Lung (tissue), 11 donors: ENCODE measurements at regions not wholly inside any gene's neighbourhood (a gene's known extent, or its start where the extent isn't known, plus 50 kb on each side); places are given as distances from the start of the nearest gene placed in this dataset.

Experiments used
- ATAC-seq: fragments of 200-7000 bp; cut with Tn5 transposase; one replicate; pipeline ENCODE4 v1.9.1; 2020; ENCODE audit warnings: moderate number of reproducible peaks; ENCODE audit not compliant: insufficient read depth, low FRiP score
- DNase-seq, 3 donors: peaks; one replicate each; pipeline ENCODE4 v3.0.0-alpha.2; 2013 to 2017
- H3K27ac ChIP-seq, 2 donors: one replicate each; pipeline ENCODE4 v1.5.1; 2013; ENCODE audit warnings: mild to moderate bottlenecking in 2 of 2, moderate library complexity in 2 of 2, control low read depth in 1 of 2, inconsistent platforms in 1 of 2, low read depth in 1 of 2, low read length in 1 of 2
- H3K27me3 ChIP-seq, 3 donors: one replicate each; pipeline ENCODE4 v1.5.1; 2013; ENCODE audit warnings: low read length in 2 of 3; ENCODE audit not compliant: control insufficient read depth in 3 of 3, insufficient read depth in 3 of 3
- H3K36me3 ChIP-seq, 4 donors: one replicate each; pipeline ENCODE4 v1.5.1; 2013; ENCODE audit warnings: low read length in 4 of 4, mild to moderate bottlenecking in 1 of 4, moderate library complexity in 1 of 4; ENCODE audit not compliant: control insufficient read depth in 4 of 4, insufficient read depth in 4 of 4
- H3K4me1 ChIP-seq, 5 donors: one replicate each; pipeline ENCODE4 v1.5.1; 2013; ENCODE audit warnings: low read length in 5 of 5, mild to moderate bottlenecking in 2 of 5, moderate library complexity in 1 of 5; ENCODE audit not compliant: control insufficient read depth in 5 of 5, insufficient read depth in 5 of 5
- H3K4me3 ChIP-seq: one replicate; pipeline ENCODE4 v1.5.1; 2013; ENCODE audit warnings: mild to moderate bottlenecking, control low read depth, moderate library complexity
- H3K9ac ChIP-seq, 2 donors: one replicate each; pipeline ENCODE4 v1.5.1; 2013; ENCODE audit warnings: low read length in 2 of 2, control low read depth in 1 of 2; ENCODE audit not compliant: insufficient read depth in 1 of 2
- H3K9me3 ChIP-seq, 4 donors: one replicate each; pipeline ENCODE4 v1.5.1; 2013; ENCODE audit warnings: low read length in 3 of 4, mild to moderate bottlenecking in 1 of 4, moderate library complexity in 1 of 4; ENCODE audit not compliant: control insufficient read depth in 4 of 4, insufficient read depth in 3 of 4
- CTCF ChIP-seq: IDR thresholded peaks from 2 replicates; pipeline ENCODE4 v1.5.1; 2012; ENCODE audit warnings: mild to moderate bottlenecking; ENCODE audit errors: control extremely low read depth, extremely low read depth
- WGBS, 2 donors: extraction: QIAGEN DNeasy Blood & Tissue Kit; methylation state at CpG; one replicate each; pipeline ENCODE4 v1.1.7; 2013; 5-methylcytosine and 5-hydroxymethylcytosine counted together
- donor health status: control.
- donor health status: control.
- donor health status: Bipolar disorder and iron deficiency.
- donor health status: healthy.
- donor health status: DM: yes; HTN: yes; CAD: no.

- no peak overlapping the region for H3K27ac ChIP-seq
- DNase-seq (no peak), ATAC-seq (no peak)
- no peaks in the 10 kb centered on the region for H3K4me1 ChIP-seq
- no peaks in the 10 kb centered on the region for H3K36me3 ChIP-seq
- H3K9ac ChIP-seq, result no peak overlapping the region
- H3K4me3 ChIP-seq, result no peak overlapping the region
- H3K9me3 ChIP-seq, result peaks cover 0 to 6% (median 3%) of the 10 kb centered on the region in 4 donors
- TF ChIP-seq CTCF, result no peak
- WGBS, 2 donors, result 82 to 86% methylated on average over 1 of the region's 1 CpG
- H3K27me3 ChIP-seq, result no peaks in the 10 kb centered on the region
Observed at GRCh38 chr13:105168295-105168694, 1367.2 kb downstream of the EFNB2 start.

DNA sequence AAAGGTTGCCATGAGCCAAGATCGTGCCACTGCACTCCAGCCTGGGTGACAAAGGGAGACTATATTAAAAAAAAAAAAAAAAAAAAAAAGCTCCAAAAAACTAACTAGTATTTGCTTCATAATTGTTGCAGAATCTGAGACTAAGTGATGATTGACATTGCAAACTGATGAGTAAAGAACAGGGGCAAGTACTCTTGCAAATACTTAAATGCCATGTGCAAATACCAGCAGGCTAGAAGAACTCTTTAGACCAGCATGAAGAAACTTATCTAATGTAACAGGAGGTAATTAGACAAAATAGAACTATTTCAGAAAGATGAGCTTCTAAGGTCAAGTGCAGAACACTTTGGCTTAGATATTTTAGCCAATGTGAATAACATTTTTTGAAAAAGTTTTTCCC is 1368.1 kb downstream of the EFNB2 start:
- 78 to 94% methylated on average over 1 of the region's 1 CpG for WGBS, 2 donors
- Histone ChIP-seq H3K27ac (no peak overlapping the region), H3K4me3 (no peak overlapping the region), H3K4me1 (no peaks in the 10 kb centered on the region), H3K27me3 (no peaks in the 10 kb centered on the region), H3K9ac (no peak overlapping the region), H3K36me3 (no peaks in the 10 kb centered on the region), H3K9me3 (peaks cover 0 to 6% (median 3%) of the 10 kb centered on the region in 4 donors)
- no peak for TF ChIP-seq CTCF
- peak; percentile 55 for ATAC-seq
- peak in 2 of 3 donors; percentile 13 to 33 for DNase-seq

DNA sequence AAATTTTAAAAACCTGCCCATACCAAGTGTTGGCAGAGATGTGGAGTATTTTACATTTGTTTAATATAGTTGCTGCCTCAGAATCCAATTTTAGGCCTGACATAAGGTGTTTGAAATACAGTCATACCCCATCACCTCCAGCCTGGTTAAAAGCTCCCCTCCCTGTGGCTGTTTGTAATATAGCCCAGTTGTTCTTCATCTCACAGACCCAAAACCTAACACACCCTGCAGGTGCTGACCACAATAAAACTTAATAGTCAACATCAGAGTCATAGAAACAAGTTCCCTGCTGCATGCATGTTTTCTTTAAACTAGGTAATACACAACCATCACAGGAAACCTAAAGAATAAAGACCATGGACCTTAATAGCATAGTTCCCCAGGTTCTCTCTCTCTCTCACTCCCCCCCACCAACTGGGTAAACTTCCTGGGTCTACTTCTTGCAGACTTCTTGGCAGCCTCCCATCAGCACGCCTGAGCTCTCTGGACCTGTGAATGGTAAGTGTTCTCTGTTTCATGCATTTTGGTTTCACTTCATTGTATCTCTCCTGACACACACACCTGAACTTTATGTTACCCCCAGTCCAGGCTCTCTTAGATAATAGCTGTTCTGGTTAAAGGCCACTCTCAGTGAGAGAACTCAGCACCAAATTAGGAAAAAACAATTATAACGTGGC is 1369.9 kb downstream of the EFNB2 start:
- Histone ChIP-seq H3K27ac (no peak overlapping the region), H3K9me3 (peaks cover 0 to 1% (median 0%) of the 10 kb centered on the region in 4 donors), H3K9ac (no peak overlapping the region), H3K27me3 (no peaks in the 10 kb centered on the region), H3K4me3 (no peak overlapping the region), H3K36me3 (no peaks in the 10 kb centered on the region), H3K4me1 (no peaks in the 10 kb centered on the region)
- ATAC-seq (no peak), DNase-seq (peak; percentile 26 to 73 (median 40))
- 55 to 71% methylated on average over 2 of the region's 2 CpGs for WGBS, 2 donors
- no peak for TF ChIP-seq CTCF

- WGBS, 2 donors, result 68 to 75% methylated on average over 1 of the region's 1 CpG
- no peak overlapping the region for H3K27ac ChIP-seq
- DNase-seq, result no peak
- no peak for TF ChIP-seq CTCF
- H3K9me3 ChIP-seq, result peaks cover 0 to 1% (median 0%) of the 10 kb centered on the region in 4 donors
- H3K36me3 ChIP-seq, result no peaks in the 10 kb centered on the region
- H3K9ac ChIP-seq, result no peak overlapping the region
- H3K4me3 ChIP-seq, result no peak overlapping the region
- no peak for ATAC-seq
- H3K27me3 ChIP-seq, result no peaks in the 10 kb centered on the region
- H3K4me1 ChIP-seq, result no peaks in the 10 kb centered on the region
Observed at GRCh38 chr13:105159841-105160240, 1375.6 kb downstream of the EFNB2 start.
